Fibroblast of lung (primary cell): ENCODE measurements at regions not wholly inside any gene's neighbourhood (a gene's known extent, or its start where the extent isn't known, plus 50 kb on each side); places are given as distances from the start of the nearest gene placed in this dataset.

Experiments used
- DNase-seq, 2 donors: peaks; one replicate each; pipeline versions ENCODE4 v3.0.0 to v3.0.0-alpha.2; 2010; ENCODE audit warnings: low read depth in 2 of 2
- H2AFZ ChIP-seq: 2 replicates; pipeline ENCODE4 v1.5.1; 2012; ENCODE audit warnings: low read length, control low read depth, inconsistent platforms
- H3K27ac ChIP-seq: 2 replicates; pipeline ENCODE4 v1.5.1; 2011; ENCODE audit warnings: low read length, control low read depth; ENCODE audit not compliant: insufficient read depth
- H3K27me3 ChIP-seq: 2 replicates; pipeline ENCODE4 v1.5.1; 2011; ENCODE audit warnings: mild to moderate bottlenecking, low read length; ENCODE audit not compliant: control insufficient read depth, insufficient read depth
- H3K36me3 ChIP-seq: 2 replicates; pipeline ENCODE4 v1.5.1; 2011; ENCODE audit warnings: low read length; ENCODE audit not compliant: control insufficient read depth, insufficient read depth
- H3K4me1 ChIP-seq: 2 replicates; pipeline ENCODE4 v1.5.1; 2011; ENCODE audit warnings: low read length; ENCODE audit not compliant: control insufficient read depth, insufficient read depth; ENCODE audit errors: extremely low read depth
- H3K4me2 ChIP-seq: 2 replicates; pipeline ENCODE4 v1.5.1; 2011; ENCODE audit warnings: low read length, control low read depth; ENCODE audit not compliant: insufficient read depth; ENCODE audit errors: extremely low read depth
- H3K4me3 ChIP-seq, 4 experiments: fragments of 200-600 bp in 1 of 4; sonication (generic) in 1 of 4; replicated peaks in 1 of 4; 2 replicates each; pipeline ENCODE4 v1.5.1; 2011 to 2016; ENCODE audit warnings: low read length in 4 of 4, low read depth in 3 of 4, mild to moderate bottlenecking in 3 of 4, control low read depth in 2 of 4, inconsistent platforms in 1 of 4, mixed read lengths in 1 of 4; ENCODE audit not compliant: insufficient read depth in 1 of 4; ENCODE audit errors: control extremely low read depth in 1 of 4
- H3K79me2 ChIP-seq: 2 replicates; pipeline ENCODE4 v1.5.1; 2012; ENCODE audit warnings: mild to moderate bottlenecking, low read length, inconsistent platforms; ENCODE audit not compliant: control insufficient read depth, insufficient read depth
- H3K9ac ChIP-seq: 2 replicates; pipeline ENCODE4 v1.5.1; 2011; ENCODE audit warnings: mild to moderate bottlenecking, low read length, control low read depth; ENCODE audit not compliant: insufficient read depth
- H3K9me3 ChIP-seq: 2 replicates; pipeline ENCODE4 v1.5.1; 2012; ENCODE audit warnings: low read depth, low read length; ENCODE audit not compliant: control insufficient read depth, insufficient read depth
- H4K20me1 ChIP-seq: 2 replicates; pipeline ENCODE4 v1.5.1; 2011; ENCODE audit warnings: low read length; ENCODE audit not compliant: control insufficient read depth, insufficient read depth; ENCODE audit errors: extremely low read depth
- EZH2 ChIP-seq: IDR thresholded peaks from 2 replicates; pipeline ENCODE4 v1.5.1; 2012; ENCODE audit warnings: low read length, control low read depth, mild to moderate bottlenecking; ENCODE audit errors: missing control alignments
- TF ChIP-seq, protein P1 (sequence below), 2 donors: IDR thresholded peaks in 1 of 2; conservative IDR thresholded peaks in 1 of 2; 1 replicate in 1 of 2; 2 replicates in 1 of 2; pipeline ENCODE4 v1.5.1; 2011 to 2012; ENCODE audit warnings: low read length in 2 of 2, control low read depth in 1 of 2, inconsistent platforms in 1 of 2, low read depth in 1 of 2, mild to moderate bottlenecking in 1 of 2

DNA sequence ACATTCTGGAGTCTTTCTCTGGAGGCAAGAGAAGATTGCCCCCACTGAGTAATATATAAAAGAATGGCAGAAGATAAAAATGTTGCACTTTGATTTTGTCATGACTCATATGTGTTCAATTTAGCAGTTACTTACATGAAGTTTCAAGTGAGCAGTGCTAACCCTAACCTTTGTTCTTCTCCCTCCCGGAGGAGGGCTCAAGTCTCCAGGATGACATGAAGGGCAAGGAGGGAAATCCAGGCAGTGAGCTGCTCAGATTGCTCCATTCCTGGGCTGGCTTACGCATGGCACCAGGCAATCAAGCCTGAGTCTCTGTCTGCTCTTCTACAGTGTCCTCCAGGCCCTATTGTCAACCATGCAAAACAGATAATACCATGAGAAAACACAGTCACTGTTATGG is 322.3 kb downstream of the DUSP6 start:
- Histone ChIP-seq H3K79me2 (no peaks in the 10 kb centered on the region), H3K9ac (no peak overlapping the region), H3K9me3 (no peaks in the 10 kb centered on the region), H3K27ac (no peak overlapping the region), H4K20me1 (no peaks in the 10 kb centered on the region), H2AFZ (no peak overlapping the region), H3K27me3 (no peaks in the 10 kb centered on the region), H3K36me3 (no peaks in the 10 kb centered on the region), H3K4me1 (no peaks in the 10 kb centered on the region), H3K4me2 (no peak overlapping the region), H3K4me3 (no peak overlapping the region)
- no peak for TF ChIP-seq EZH2
- TF ChIP-seq, protein P1, sequence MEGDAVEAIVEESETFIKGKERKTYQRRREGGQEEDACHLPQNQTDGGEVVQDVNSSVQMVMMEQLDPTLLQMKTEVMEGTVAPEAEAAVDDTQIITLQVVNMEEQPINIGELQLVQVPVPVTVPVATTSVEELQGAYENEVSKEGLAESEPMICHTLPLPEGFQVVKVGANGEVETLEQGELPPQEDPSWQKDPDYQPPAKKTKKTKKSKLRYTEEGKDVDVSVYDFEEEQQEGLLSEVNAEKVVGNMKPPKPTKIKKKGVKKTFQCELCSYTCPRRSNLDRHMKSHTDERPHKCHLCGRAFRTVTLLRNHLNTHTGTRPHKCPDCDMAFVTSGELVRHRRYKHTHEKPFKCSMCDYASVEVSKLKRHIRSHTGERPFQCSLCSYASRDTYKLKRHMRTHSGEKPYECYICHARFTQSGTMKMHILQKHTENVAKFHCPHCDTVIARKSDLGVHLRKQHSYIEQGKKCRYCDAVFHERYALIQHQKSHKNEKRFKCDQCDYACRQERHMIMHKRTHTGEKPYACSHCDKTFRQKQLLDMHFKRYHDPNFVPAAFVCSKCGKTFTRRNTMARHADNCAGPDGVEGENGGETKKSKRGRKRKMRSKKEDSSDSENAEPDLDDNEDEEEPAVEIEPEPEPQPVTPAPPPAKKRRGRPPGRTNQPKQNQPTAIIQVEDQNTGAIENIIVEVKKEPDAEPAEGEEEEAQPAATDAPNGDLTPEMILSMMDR (conservative IDR thresholded peaks at IDR 0.05 in 1 of 2, IDR thresholded peaks at IDR 0.05 in 1 of 2; ENCODE audit: low read depth in 1 of 2, low read length in 2 of 2), result no peak
- DNase-seq, result peak in 1 of 2 donors; percentile 6

DNA sequence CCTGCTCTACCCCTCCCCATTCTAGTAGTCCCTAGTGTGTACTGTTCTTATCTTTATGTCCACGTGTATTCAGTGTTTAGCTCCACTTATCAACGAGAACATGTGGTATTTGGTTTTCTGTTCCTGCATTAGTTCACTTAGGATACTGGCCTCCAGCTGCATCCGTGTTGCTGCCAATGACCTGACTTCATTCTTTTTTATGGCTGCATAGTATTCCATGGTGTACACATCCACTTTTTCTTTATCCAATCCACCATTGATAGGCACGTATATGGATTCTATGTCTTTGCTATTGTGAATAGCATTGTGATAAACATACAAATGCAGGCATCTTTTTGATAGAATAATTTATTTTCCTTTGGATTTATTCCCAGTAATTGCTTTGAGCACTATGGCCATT is 327.7 kb downstream of the DUSP6 start:
- no peak overlapping the region for H3K4me2 ChIP-seq
- no peaks in the 10 kb centered on the region for H3K27me3 ChIP-seq
- H3K36me3 ChIP-seq, result no peaks in the 10 kb centered on the region
- no peaks in the 10 kb centered on the region for H4K20me1 ChIP-seq
- H3K4me3 ChIP-seq, result no peak overlapping the region
- no peak for TF ChIP-seq EZH2
- TF ChIP-seq, protein P1 (conservative IDR thresholded peaks at IDR 0.05 in 1 of 2, IDR thresholded peaks at IDR 0.05 in 1 of 2; ENCODE audit: low read depth in 1 of 2, low read length in 2 of 2), result no peak
- DNase-seq, result no peak
- H3K4me1 ChIP-seq, result no peaks in the 10 kb centered on the region
- H3K27ac ChIP-seq, result no peak overlapping the region
- H2AFZ ChIP-seq, result no peak overlapping the region
- H3K79me2 ChIP-seq, result no peaks in the 10 kb centered on the region
- no peaks in the 10 kb centered on the region for H3K9me3 ChIP-seq
- H3K9ac ChIP-seq, result no peak overlapping the region

DNA sequence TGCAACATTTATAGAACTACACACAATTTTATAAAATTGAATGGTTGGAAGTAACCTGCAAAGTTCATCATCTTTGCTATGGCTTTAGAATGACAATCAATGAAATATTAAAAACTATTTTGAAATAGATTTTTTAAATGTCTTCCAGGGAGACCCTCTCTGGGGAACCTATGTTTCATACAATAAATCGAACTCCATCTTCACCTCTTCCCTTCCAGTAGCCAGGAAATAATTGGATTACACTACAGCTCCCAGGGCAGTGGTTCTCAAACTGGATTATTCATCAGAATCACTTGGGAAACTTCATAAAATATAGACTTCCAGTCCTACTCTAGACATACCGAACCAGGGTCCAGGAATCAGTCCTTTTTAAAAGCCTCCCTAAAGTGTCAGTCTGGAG is 328.4 kb downstream of the DUSP6 start:
- H3K9me3 ChIP-seq, result no peaks in the 10 kb centered on the region
- DNase-seq, result no peak
- no peak overlapping the region for H2AFZ ChIP-seq
- no peaks in the 10 kb centered on the region for H3K79me2 ChIP-seq
- H4K20me1 ChIP-seq, result no peaks in the 10 kb centered on the region
- H3K9ac ChIP-seq, result no peak overlapping the region
- H3K4me3 ChIP-seq, result no peak overlapping the region
- H3K27me3 ChIP-seq, result no peaks in the 10 kb centered on the region
- H3K4me1 ChIP-seq, result no peaks in the 10 kb centered on the region
- H3K36me3 ChIP-seq, result no peaks in the 10 kb centered on the region
- H3K4me2 ChIP-seq, result no peak overlapping the region
- TF ChIP-seq, protein P1 (conservative IDR thresholded peaks at IDR 0.05 in 1 of 2, IDR thresholded peaks at IDR 0.05 in 1 of 2; ENCODE audit: low read depth in 1 of 2, low read length in 2 of 2), result no peak
- TF ChIP-seq EZH2, result no peak
- H3K27ac ChIP-seq, result no peak overlapping the region
